Cardiac muscle cell (in vitro differentiated cells and primary cell): ENCODE measurements at regions not wholly inside any gene's neighbourhood (a gene's known extent, or its start where the extent isn't known, plus 50 kb on each side); places are given as distances from the start of the nearest gene placed in this dataset.

Experiments used
- DNase-seq, 2 donors: peaks; one replicate each; pipeline versions ENCODE4 v3.0.0 to v3.0.0-alpha.2; 2010 to 2017; ENCODE audit warnings: low read depth in 1 of 2, low spot score in 1 of 2
- H3K27ac ChIP-seq: fragments of 200-600 bp; sonication (generic); 2 replicates; pipeline ENCODE4 v1.5.1; 2016
- H3K27me3 ChIP-seq: fragments of 200-600 bp; sonication (generic); 2 replicates; pipeline ENCODE4 v1.6.0; 2016; ENCODE audit warnings: control low read depth
- H3K36me3 ChIP-seq: fragments of 200-600 bp; sonication (generic); 2 replicates; pipeline ENCODE4 v1.5.1; 2016; ENCODE audit warnings: control low read depth
- H3K4me1 ChIP-seq: fragments of 200-600 bp; sonication (generic); 2 replicates; pipeline ENCODE4 v1.8.1; 2017; ENCODE audit warnings: low read depth, mild to moderate bottlenecking, mixed run types
- H3K4me3 ChIP-seq: fragments of 200-600 bp; sonication (generic); 2 replicates; pipeline ENCODE4 v1.5.1; 2016; ENCODE audit warnings: mild to moderate bottlenecking
- H3K9me3 ChIP-seq: fragments of 200-600 bp; sonication (generic); 2 replicates; pipeline ENCODE4 v1.5.1; 2017; ENCODE audit warnings: low read depth, mild to moderate bottlenecking, control low read depth
- TF ChIP-seq, protein P1 (sequence below): IDR thresholded peaks from 2 replicates; pipeline ENCODE4 v1.5.1; 2012; ENCODE audit warnings: low read depth, mild to moderate bottlenecking, low read length

DNA sequence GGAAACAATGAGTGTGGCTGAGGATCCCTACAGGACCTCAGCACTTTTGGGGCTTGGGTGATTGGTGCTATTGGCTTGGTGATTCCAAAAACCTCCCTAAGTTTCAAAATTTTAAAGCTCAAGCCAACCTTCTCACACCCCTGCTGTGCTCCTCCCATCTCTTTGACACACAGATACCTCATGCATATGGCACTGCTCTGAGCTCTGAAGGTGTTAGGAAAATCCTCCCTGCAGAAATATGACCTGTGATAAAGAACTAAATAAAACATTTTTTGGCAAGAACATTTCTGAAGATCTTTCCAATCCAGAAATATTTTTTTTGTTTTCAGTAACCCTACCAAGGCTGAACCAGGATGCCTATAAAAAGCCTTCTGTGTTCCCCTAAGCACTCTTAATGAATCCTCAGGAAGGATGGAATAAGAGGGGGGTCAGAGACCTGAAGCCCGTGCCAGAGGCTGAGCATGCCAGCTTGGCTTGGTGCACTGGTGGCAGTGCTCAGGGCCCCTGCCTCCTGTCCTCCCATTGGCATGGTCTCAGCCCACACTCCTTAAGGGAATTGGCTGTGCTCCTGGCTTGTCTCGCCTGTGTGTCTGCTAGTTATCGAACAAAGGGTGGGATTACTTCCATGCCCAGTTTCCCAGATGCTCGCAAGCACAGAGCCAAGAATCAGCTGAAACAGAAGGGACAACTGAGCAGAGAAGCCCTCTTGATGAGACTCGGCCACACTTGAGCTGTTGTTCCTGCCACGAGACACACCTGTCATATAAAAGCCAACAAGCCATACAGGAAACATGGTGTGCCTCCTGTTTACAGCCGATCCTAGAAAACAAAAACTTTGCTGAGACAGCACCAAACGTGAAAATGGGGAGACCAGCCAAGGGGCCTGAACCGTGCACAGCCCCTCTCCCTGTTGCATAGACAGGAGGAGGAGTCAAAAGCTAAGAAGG, 132.7 kb upstream of the EEA1 start:
- TF ChIP-seq, protein P1, sequence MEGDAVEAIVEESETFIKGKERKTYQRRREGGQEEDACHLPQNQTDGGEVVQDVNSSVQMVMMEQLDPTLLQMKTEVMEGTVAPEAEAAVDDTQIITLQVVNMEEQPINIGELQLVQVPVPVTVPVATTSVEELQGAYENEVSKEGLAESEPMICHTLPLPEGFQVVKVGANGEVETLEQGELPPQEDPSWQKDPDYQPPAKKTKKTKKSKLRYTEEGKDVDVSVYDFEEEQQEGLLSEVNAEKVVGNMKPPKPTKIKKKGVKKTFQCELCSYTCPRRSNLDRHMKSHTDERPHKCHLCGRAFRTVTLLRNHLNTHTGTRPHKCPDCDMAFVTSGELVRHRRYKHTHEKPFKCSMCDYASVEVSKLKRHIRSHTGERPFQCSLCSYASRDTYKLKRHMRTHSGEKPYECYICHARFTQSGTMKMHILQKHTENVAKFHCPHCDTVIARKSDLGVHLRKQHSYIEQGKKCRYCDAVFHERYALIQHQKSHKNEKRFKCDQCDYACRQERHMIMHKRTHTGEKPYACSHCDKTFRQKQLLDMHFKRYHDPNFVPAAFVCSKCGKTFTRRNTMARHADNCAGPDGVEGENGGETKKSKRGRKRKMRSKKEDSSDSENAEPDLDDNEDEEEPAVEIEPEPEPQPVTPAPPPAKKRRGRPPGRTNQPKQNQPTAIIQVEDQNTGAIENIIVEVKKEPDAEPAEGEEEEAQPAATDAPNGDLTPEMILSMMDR = no peak

DNA sequence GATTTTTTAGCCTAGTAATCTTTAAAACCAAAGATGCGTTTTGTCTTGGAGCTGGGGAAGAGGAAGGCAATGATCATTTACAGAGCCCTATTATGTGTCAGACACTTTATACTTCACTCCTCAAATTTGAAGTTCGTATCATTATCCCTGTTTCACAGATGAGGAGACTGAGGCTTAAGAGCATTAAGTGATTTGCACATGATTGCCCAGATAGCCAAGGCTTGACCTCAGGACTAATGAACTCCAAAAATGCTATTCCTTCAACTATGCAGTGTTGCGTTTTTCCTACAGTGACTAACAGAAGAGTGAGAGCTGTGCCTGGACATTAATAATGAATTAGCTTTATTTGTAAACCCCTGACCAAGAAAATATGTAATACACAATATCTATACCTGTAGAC, 136.8 kb upstream of the EEA1 start:
- H3K4me1 ChIP-seq = peaks cover 11% of the 10 kb centered on the region
- H3K36me3 ChIP-seq = no peaks in the 10 kb centered on the region
- H3K9me3 ChIP-seq = no peaks in the 10 kb centered on the region
- no peaks in the 10 kb centered on the region for H3K27me3 ChIP-seq
- H3K4me3 ChIP-seq = no peak overlapping the region
- H3K27ac ChIP-seq = no peak overlapping the region
- no peak for DNase-seq
- TF ChIP-seq, protein P1 = no peak

More for the DNA sequence above, 132.7 kb upstream of the EEA1 start:
- Histone ChIP-seq H3K4me3 (no peak overlapping the region), H3K4me1 (peaks cover 23% of the 10 kb centered on the region), H3K9me3 (no peaks in the 10 kb centered on the region), H3K36me3 (no peaks in the 10 kb centered on the region), H3K27me3 (no peaks in the 10 kb centered on the region), H3K27ac (peak overlapping the region; percentile 78)
- DNase-seq = no peak

DNA sequence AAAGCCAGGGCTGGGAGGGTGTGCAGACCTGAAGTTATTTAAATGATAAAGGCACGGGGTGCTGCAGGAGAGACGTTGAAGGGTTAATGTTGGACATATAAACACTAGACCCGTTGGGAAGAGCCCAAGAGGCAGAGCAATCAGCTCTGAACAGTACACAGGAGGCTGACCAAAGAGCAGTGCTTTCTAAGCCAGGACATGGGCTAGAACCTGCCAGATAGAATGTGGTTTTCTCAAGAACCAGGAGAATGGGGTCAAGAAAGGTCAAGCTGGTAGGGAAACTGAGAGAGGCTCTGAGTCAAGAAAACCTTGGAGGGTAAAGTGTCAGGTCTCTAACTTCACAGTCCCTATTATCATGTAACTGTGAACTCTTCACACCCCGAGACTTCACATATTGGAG, 143.2 kb upstream of the EEA1 start:
- Histone ChIP-seq H3K4me1 (no peaks in the 10 kb centered on the region), H3K36me3 (no peaks in the 10 kb centered on the region), H3K4me3 (no peak overlapping the region), H3K9me3 (no peaks in the 10 kb centered on the region), H3K27ac (no peak overlapping the region), H3K27me3 (no peaks in the 10 kb centered on the region)
- no peak for DNase-seq
- TF ChIP-seq, protein P1 = no peak

DNA sequence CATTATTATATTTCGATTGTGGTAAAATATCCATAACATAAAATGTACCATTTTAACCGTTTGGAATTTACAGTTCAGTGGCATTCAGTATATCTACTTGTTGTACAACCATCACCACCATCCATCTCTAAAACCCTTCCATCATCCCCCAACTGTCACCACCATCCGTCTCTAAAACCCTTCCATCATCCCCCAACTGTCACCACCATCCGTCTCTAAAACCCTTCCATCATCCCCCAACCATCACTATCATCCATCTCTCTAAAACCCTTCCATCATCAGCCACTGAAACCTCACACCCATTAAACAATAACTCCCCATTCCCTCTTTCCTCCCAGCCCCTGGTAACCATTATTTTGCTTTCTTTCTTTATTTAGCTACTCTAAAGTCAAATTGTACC, 144.2 kb upstream of the EEA1 start:
- Histone ChIP-seq H3K27ac (no peak overlapping the region), H3K27me3 (no peaks in the 10 kb centered on the region), H3K9me3 (no peaks in the 10 kb centered on the region), H3K4me1 (no peaks in the 10 kb centered on the region), H3K4me3 (no peak overlapping the region), H3K36me3 (no peaks in the 10 kb centered on the region)
- DNase-seq = no peak
- TF ChIP-seq, protein P1 = no peak

DNA sequence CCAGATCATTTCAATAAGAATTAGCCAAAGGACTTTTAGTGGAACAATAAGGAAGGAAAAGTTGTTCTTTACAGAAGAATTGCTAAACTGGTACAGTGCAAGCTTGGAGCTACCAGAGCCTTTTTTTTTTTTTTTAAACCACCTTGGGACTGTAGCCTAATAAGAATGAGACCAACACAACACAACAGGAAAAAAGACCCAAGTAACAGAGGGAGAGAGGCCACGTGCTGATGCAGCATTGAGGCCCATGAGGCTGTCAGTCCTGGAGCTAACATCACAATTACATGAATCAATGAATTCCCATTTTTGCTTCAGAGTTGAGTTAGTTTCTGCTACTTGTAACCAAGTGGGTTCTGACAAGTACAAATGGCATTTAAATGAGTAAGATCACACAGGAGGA, 149.0 kb upstream of the EEA1 start:
- no peak for DNase-seq
- H3K4me1 ChIP-seq = peaks cover 9% of the 10 kb centered on the region
- TF ChIP-seq, protein P1 = no peak
- no peaks in the 10 kb centered on the region for H3K9me3 ChIP-seq
- H3K36me3 ChIP-seq = no peaks in the 10 kb centered on the region
- H3K27me3 ChIP-seq = no peaks in the 10 kb centered on the region
- H3K27ac ChIP-seq = no peak overlapping the region
- no peak overlapping the region for H3K4me3 ChIP-seq
